Peyer's patch (tissue), 4 donors: ENCODE measurements at regions not wholly inside any gene's neighbourhood (a gene's known extent, or its start where the extent isn't known, plus 50 kb on each side); places are given as distances from the start of the nearest gene placed in this dataset.

ENCODE experiments used
- POLR2A ChIP-seq, 2 donors: fragments of 450-650 bp; IDR thresholded peaks; one replicate each; pipeline ENCODE4 v1.5.1; 2017; ENCODE audit warnings: antibody characterized with exemption in 2 of 2, mild to moderate bottlenecking in 2 of 2, moderate library complexity in 2 of 2
- TF ChIP-seq, protein P1 (sequence below), 6 experiments: fragments of 450-650 bp in 4 of 6; fragments of 200-600 bp in 2 of 6; sonication (generic) in 1 of 6; IDR thresholded peaks; one replicate each; pipeline ENCODE4 v1.5.1; 2017 to 2019; ENCODE audit warnings: antibody characterized with exemption in 6 of 6, mild to moderate bottlenecking in 3 of 6, moderate library complexity in 1 of 6

DNA sequence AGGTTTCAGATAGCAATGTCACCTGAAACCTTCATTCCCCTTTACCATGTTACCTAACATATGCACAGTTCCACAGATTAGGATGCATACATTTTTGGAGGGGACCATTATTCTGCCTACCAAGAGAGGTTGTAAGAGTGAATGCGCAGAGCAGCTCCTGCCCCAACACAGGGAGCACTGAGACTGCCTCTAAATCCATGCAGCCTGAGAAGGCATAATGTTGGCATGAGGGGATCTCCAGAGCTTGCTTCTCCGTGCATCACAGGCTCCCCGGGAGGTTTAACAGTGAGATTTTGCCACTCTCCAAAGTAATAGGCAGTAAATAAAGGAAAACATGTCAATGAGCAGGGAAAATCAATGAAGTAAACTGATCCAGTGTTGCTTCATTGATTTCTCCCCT lies 410.8 kb downstream of the PCDH7 start:
- TF ChIP-seq, protein P1, sequence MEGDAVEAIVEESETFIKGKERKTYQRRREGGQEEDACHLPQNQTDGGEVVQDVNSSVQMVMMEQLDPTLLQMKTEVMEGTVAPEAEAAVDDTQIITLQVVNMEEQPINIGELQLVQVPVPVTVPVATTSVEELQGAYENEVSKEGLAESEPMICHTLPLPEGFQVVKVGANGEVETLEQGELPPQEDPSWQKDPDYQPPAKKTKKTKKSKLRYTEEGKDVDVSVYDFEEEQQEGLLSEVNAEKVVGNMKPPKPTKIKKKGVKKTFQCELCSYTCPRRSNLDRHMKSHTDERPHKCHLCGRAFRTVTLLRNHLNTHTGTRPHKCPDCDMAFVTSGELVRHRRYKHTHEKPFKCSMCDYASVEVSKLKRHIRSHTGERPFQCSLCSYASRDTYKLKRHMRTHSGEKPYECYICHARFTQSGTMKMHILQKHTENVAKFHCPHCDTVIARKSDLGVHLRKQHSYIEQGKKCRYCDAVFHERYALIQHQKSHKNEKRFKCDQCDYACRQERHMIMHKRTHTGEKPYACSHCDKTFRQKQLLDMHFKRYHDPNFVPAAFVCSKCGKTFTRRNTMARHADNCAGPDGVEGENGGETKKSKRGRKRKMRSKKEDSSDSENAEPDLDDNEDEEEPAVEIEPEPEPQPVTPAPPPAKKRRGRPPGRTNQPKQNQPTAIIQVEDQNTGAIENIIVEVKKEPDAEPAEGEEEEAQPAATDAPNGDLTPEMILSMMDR (IDR thresholded peaks at IDR 0.05), result no peak
- no peak for TF ChIP-seq POLR2A (IDR thresholded peaks at IDR 0.05)
